ENCODE measurements at regions not wholly inside any gene's neighbourhood (a gene's known extent, or its start where the extent isn't known, plus 50 kb on each side); places are given as distances from the start of the nearest gene placed in this dataset.

GRCh38 chr22:48594757-48595510 is 1232.7 kb downstream of the BRD1 start:
- H3K9me3 ChIP-seq (ENCODE audit: control insufficient read depth in 2 of 2, low read length in 2 of 2), result peaks cover 0 to 5% of the 10 kb centered on the region in 2 experiments
- H3K36me3 ChIP-seq (ENCODE audit: control insufficient read depth, insufficient read depth, low read length), result no peaks in the 10 kb centered on the region
- H3K27me3 ChIP-seq (ENCODE audit: control insufficient read depth, insufficient read depth, low read length), result no peaks in the 10 kb centered on the region
- H3K27me3 Mint-ChIP-seq, result no peaks in the 10 kb centered on the region
- peaks cover 0 to 3% (median 0%) of the 10 kb centered on the region in 7 donors for H3K9me3 Mint-ChIP-seq
- no peaks in the 10 kb centered on the region for H3K36me3 Mint-ChIP-seq
- H3K27ac ChIP-seq (ENCODE audit: insufficient read depth, low read length, poor library complexity, severe bottlenecking), result no peak overlapping the region
- no peak overlapping the region for H3K4me3 Mint-ChIP-seq
- DNase-seq (no peak), ATAC-seq (ENCODE audit: low read depth in 2 of 2) (no peak)
- no peak overlapping the region for H3K4me3 ChIP-seq (ENCODE audit: low read depth, low read length)
- H3K4me1 ChIP-seq (ENCODE audit: control insufficient read depth, insufficient read depth, low read length, poor library complexity, severe bottlenecking), result no peaks in the 10 kb centered on the region
- H3K27ac Mint-ChIP-seq, result no peak overlapping the region
- H3K4me1 Mint-ChIP-seq, result no peaks in the 10 kb centered on the region

- no peak overlapping the region for H3K4me3 ChIP-seq (ENCODE audit: low read depth, low read length)
- Mint-ChIP-seq H3K9me3 (peaks cover 0 to 3% (median 0%) of the 10 kb centered on the region in 7 donors), H3K27me3 (no peaks in the 10 kb centered on the region), H3K36me3 (no peaks in the 10 kb centered on the region), H3K27ac (no peak overlapping the region), H3K4me3 (no peak overlapping the region), H3K4me1 (no peaks in the 10 kb centered on the region)
- H3K36me3 ChIP-seq (ENCODE audit: control insufficient read depth, insufficient read depth, low read length), result no peaks in the 10 kb centered on the region
- H3K9me3 ChIP-seq (ENCODE audit: control insufficient read depth in 2 of 2, low read length in 2 of 2), result peaks cover 0 to 5% of the 10 kb centered on the region in 2 experiments
- ATAC-seq (ENCODE audit: low read depth in 2 of 2) (no peak), DNase-seq (no peak)
- H3K27me3 ChIP-seq (ENCODE audit: control insufficient read depth, insufficient read depth, low read length), result no peaks in the 10 kb centered on the region
- H3K27ac ChIP-seq (ENCODE audit: insufficient read depth, low read length, poor library complexity, severe bottlenecking), result no peak overlapping the region
- H3K4me1 ChIP-seq (ENCODE audit: control insufficient read depth, insufficient read depth, low read length, poor library complexity, severe bottlenecking), result no peaks in the 10 kb centered on the region
Observed at GRCh38 chr22:48594016-48594756, 1233.5 kb downstream of the BRD1 start.

DNA sequence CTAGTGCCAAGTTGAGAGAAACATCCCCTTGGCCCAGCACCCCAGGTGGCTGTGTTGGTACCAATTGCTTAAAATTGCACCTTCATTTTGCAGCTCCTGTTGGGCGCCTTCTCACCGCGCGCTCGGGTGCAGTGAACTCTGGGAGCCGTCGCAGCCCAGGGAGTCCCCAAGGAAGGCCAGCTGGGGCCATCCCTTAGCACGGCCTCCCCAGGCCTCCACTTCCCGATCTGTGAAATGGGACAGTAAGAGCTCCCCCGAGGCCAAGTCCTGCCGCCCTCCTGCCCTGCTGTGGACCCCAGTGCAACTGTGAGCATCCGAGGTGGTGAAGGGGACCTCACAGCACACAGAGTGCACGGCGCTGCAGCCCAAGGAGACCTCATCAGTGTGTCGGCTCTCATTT is 1234.1 kb downstream of the BRD1 start:
- ATAC-seq (ENCODE audit: low read depth in 2 of 2) (no peak), DNase-seq (no peak)
- H3K36me3 ChIP-seq (ENCODE audit: control insufficient read depth, insufficient read depth, low read length), result no peaks in the 10 kb centered on the region
- no peak overlapping the region for H3K4me3 ChIP-seq (ENCODE audit: low read depth, low read length)
- H3K27ac ChIP-seq (ENCODE audit: insufficient read depth, low read length, poor library complexity, severe bottlenecking), result no peak overlapping the region
- Mint-ChIP-seq H3K36me3 (no peaks in the 10 kb centered on the region), H3K9me3 (peaks cover 0 to 3% (median 0%) of the 10 kb centered on the region in 7 donors), H3K27me3 (no peaks in the 10 kb centered on the region), H3K4me3 (no peak overlapping the region), H3K27ac (no peak overlapping the region), H3K4me1 (no peaks in the 10 kb centered on the region)
- peaks cover 0 to 3% of the 10 kb centered on the region in 2 experiments for H3K9me3 ChIP-seq (ENCODE audit: control insufficient read depth in 2 of 2, low read length in 2 of 2)
- H3K4me1 ChIP-seq (ENCODE audit: control insufficient read depth, insufficient read depth, low read length, poor library complexity, severe bottlenecking), result no peaks in the 10 kb centered on the region
- H3K27me3 ChIP-seq (ENCODE audit: control insufficient read depth, insufficient read depth, low read length), result no peaks in the 10 kb centered on the region

DNA sequence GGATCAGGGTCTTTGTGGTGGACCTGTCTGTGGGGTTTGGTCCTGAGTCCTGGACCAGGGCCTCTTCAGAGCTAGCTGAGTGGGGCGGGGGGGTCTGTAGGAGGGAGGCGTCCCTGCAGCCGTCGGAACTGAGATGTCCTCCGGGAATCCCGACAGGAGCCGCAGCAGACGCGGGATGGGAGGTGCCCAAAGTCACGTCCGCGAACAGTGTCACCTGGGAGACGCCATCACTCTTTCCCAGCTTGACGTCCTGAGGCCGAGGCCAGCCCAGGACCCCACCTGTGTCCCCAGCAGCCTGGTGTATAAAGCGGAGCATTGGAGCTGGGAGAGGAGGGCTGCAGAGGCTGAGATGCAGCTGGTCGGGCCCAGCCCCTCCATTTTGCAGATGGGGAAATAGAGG is 1234.7 kb downstream of the BRD1 start:
- H3K4me3 Mint-ChIP-seq, result no peak overlapping the region

GRCh38 chr22:48592488-48592887 is 1235.2 kb downstream of the BRD1 start:
- no peaks in the 10 kb centered on the region for H3K27me3 Mint-ChIP-seq

More for the DNA sequence above, 1234.7 kb downstream of the BRD1 start:
- H3K4me1 Mint-ChIP-seq, result no peaks in the 10 kb centered on the region
- ATAC-seq (ENCODE audit: low read depth in 2 of 2), result no peak
- no peaks in the 10 kb centered on the region for H3K9me3 Mint-ChIP-seq
- H3K27me3 ChIP-seq (ENCODE audit: control insufficient read depth, insufficient read depth, low read length), result no peaks in the 10 kb centered on the region
- no peaks in the 10 kb centered on the region for H3K36me3 Mint-ChIP-seq
- H3K4me3 ChIP-seq (ENCODE audit: low read depth, low read length), result no peak overlapping the region
- no peak for DNase-seq
- no peaks in the 10 kb centered on the region for H3K36me3 ChIP-seq (ENCODE audit: control insufficient read depth, insufficient read depth, low read length)
- no peaks in the 10 kb centered on the region for H3K9me3 ChIP-seq (ENCODE audit: control insufficient read depth in 2 of 2, low read length in 2 of 2)
- no peak overlapping the region for H3K27ac ChIP-seq (ENCODE audit: insufficient read depth, low read length, poor library complexity, severe bottlenecking)
- H3K27ac Mint-ChIP-seq, result no peak overlapping the region
- H3K4me1 ChIP-seq (ENCODE audit: control insufficient read depth, insufficient read depth, low read length, poor library complexity, severe bottlenecking), result no peaks in the 10 kb centered on the region
- no peaks in the 10 kb centered on the region for H3K27me3 Mint-ChIP-seq

DNA sequence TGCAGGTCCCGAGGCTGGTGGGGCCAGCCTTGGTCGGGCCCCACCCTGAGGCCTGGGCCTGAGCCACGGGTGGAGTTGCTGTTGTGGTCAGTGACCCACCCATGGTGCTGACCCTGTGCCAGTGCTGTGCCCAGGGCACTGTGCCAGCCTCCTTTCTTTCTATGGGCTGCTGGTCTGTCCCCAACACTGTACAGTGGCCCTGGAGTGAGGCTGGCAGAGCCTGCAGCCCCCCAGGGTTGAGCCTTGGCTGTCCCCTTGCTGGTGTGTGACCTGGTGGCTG is 1235.7 kb downstream of the BRD1 start:
- H3K9me3 Mint-ChIP-seq, result no peaks in the 10 kb centered on the region
- Histone ChIP-seq H3K4me1 (ENCODE audit: control insufficient read depth, insufficient read depth, low read length, poor library complexity, severe bottlenecking) (no peaks in the 10 kb centered on the region), H3K9me3 (ENCODE audit: control insufficient read depth in 2 of 2, low read length in 2 of 2) (no peaks in the 10 kb centered on the region), H3K27ac (ENCODE audit: insufficient read depth, low read length, poor library complexity, severe bottlenecking) (no peak overlapping the region), H3K27me3 (ENCODE audit: control insufficient read depth, insufficient read depth, low read length) (no peaks in the 10 kb centered on the region), H3K4me3 (ENCODE audit: low read depth, low read length) (no peak overlapping the region), H3K36me3 (ENCODE audit: control insufficient read depth, insufficient read depth, low read length) (no peaks in the 10 kb centered on the region)
- ATAC-seq (ENCODE audit: low read depth in 2 of 2) (no peak), DNase-seq (no peak)
- no peak overlapping the region for H3K27ac Mint-ChIP-seq
- H3K27me3 Mint-ChIP-seq, result no peaks in the 10 kb centered on the region
- H3K36me3 Mint-ChIP-seq, result no peaks in the 10 kb centered on the region
- H3K4me1 Mint-ChIP-seq, result no peaks in the 10 kb centered on the region
- no peak overlapping the region for H3K4me3 Mint-ChIP-seq

More at GRCh38 chr22:48592488-48592887, 1235.2 kb downstream of the BRD1 start:
- Mint-ChIP-seq H3K4me3 (no peak overlapping the region), H3K9me3 (no peaks in the 10 kb centered on the region), H3K36me3 (no peaks in the 10 kb centered on the region), H3K27ac (no peak overlapping the region), H3K4me1 (no peaks in the 10 kb centered on the region)
- Histone ChIP-seq H3K27ac (ENCODE audit: insufficient read depth, low read length, poor library complexity, severe bottlenecking) (no peak overlapping the region), H3K4me3 (ENCODE audit: low read depth, low read length) (no peak overlapping the region), H3K9me3 (ENCODE audit: control insufficient read depth in 2 of 2, low read length in 2 of 2) (no peaks in the 10 kb centered on the region), H3K27me3 (ENCODE audit: control insufficient read depth, insufficient read depth, low read length) (no peaks in the 10 kb centered on the region), H3K36me3 (ENCODE audit: control insufficient read depth, insufficient read depth, low read length) (no peaks in the 10 kb centered on the region), H3K4me1 (ENCODE audit: control insufficient read depth, insufficient read depth, low read length, poor library complexity, severe bottlenecking) (no peaks in the 10 kb centered on the region)
- DNase-seq (no peak), ATAC-seq (ENCODE audit: low read depth in 2 of 2) (no peak)

DNA sequence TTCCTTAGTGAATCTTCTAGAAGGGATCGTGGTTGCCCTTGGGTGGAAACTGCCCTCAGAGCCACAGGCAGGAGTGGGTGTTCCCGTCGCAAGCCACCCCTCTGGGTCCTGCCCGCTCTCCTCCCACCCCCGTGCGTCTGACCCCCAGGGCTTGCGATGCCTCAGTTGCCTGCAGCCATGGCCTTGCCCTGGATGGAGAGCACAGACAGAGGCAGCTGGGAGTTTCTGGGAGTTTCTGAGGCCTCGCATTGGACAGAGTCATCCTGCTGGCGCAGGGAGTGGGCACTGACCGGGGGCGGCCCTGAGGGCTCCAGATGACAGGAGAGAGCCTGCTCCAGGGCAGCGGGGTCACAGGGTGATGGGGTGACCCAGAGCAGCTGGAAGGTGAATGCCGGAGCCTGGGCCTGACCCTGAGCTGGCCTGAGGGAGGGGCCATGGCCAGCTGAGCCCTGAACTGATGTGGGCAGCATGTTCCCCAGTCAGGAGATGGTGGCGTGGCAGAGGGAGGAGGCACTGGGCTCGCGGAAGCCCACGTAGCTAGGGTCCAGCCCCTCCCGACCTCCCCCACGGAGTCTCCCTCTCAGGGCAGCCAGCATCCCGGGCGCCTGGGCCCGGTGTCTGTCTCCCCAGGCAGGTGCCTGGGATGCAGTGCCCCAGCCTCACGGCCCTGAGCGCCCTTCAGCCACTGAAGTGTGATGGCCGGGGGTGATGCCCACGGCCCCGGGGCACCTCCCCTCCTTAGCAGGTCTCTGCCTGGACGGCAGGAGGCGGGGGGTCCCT is 1236.2 kb downstream of the BRD1 start:
- H3K4me3 ChIP-seq (ENCODE audit: low read depth, low read length), result no peak overlapping the region
- Mint-ChIP-seq H3K4me3 (no peak overlapping the region), H3K4me1 (no peaks in the 10 kb centered on the region), H3K9me3 (no peaks in the 10 kb centered on the region), H3K27me3 (no peaks in the 10 kb centered on the region), H3K36me3 (no peaks in the 10 kb centered on the region), H3K27ac (no peak overlapping the region)
- no peaks in the 10 kb centered on the region for H3K27me3 ChIP-seq (ENCODE audit: control insufficient read depth, insufficient read depth, low read length)
- H3K9me3 ChIP-seq (ENCODE audit: control insufficient read depth in 2 of 2, low read length in 2 of 2), result no peaks in the 10 kb centered on the region
- DNase-seq (no peak), ATAC-seq (ENCODE audit: low read depth in 2 of 2) (no peak)
- no peaks in the 10 kb centered on the region for H3K36me3 ChIP-seq (ENCODE audit: control insufficient read depth, insufficient read depth, low read length)
- no peak overlapping the region for H3K27ac ChIP-seq (ENCODE audit: insufficient read depth, low read length, poor library complexity, severe bottlenecking)
- H3K4me1 ChIP-seq (ENCODE audit: control insufficient read depth, insufficient read depth, low read length, poor library complexity, severe bottlenecking), result no peaks in the 10 kb centered on the region
